ENCODE measurements at regions not wholly inside any gene's neighbourhood (a gene's known extent, or its start where the extent isn't known, plus 50 kb on each side); places are given as distances from the start of the nearest gene placed in this dataset.
"Not testable (repeated sequence)": the region's sequence is repeated elsewhere in the genome, so short reads cannot be mapped to it uniquely, and the experiment has no call there.

GRCh38 chr7:9210114-9210513, 776.7 kb downstream of the NXPH1 start:
- no peak for DNase-seq (ENCODE audit: low spot score)

- DNase-seq (ENCODE audit: low spot score), result no peak
Measured at GRCh38 chr7:9217204-9217603, 783.8 kb downstream of the NXPH1 start.

- no peak for DNase-seq (ENCODE audit: low spot score)
Measured at GRCh38 chr7:9226500-9226899, 793.1 kb downstream of the NXPH1 start.

GRCh38 chr7:9231630-9232121, 798.3 kb downstream of the NXPH1 start:
- DNase-seq (ENCODE audit: low spot score), result no peak

- no peak for DNase-seq (ENCODE audit: low spot score)
Measured at GRCh38 chr7:9240001-9240400, 806.6 kb downstream of the NXPH1 start.

- DNase-seq (ENCODE audit: low spot score), result no peak
Measured at GRCh38 chr7:9241826-9242225, 808.4 kb downstream of the NXPH1 start.

- no peak for DNase-seq (ENCODE audit: low spot score)
Measured at GRCh38 chr7:9242636-9243035, 809.2 kb downstream of the NXPH1 start.

- no peak for DNase-seq (ENCODE audit: low spot score)
Measured at GRCh38 chr7:9250876-9251275, 817.5 kb downstream of the NXPH1 start.

- DNase-seq (ENCODE audit: low spot score), result no peak
Measured at GRCh38 chr7:9264395-9264794, 831.0 kb downstream of the NXPH1 start.

- no peak for DNase-seq (ENCODE audit: low spot score)
Measured at GRCh38 chr7:9280088-9280487, 846.7 kb downstream of the NXPH1 start.

- DNase-seq (ENCODE audit: low spot score), result no peak
Measured at GRCh38 chr7:9283246-9283645, 849.8 kb downstream of the NXPH1 start.

GRCh38 chr7:9302436-9302835, 869.0 kb downstream of the NXPH1 start:
- DNase-seq (ENCODE audit: low spot score), result no peak

GRCh38 chr7:9307131-9307530, 873.7 kb downstream of the NXPH1 start:
- DNase-seq (ENCODE audit: low spot score), result no peak

GRCh38 chr7:9324513-9324912, 891.1 kb downstream of the NXPH1 start:
- no peak for DNase-seq (ENCODE audit: low spot score)

- no peak for DNase-seq (ENCODE audit: low spot score)
Measured at GRCh38 chr7:9328296-9328695, 894.9 kb downstream of the NXPH1 start.

- no peak for DNase-seq (ENCODE audit: low spot score)
Measured at GRCh38 chr7:9349625-9350024, 916.2 kb downstream of the NXPH1 start.

GRCh38 chr7:9391221-9391620, 957.8 kb downstream of the NXPH1 start:
- no peak for DNase-seq (ENCODE audit: low spot score)

GRCh38 chr7:9391984-9392383, 958.6 kb downstream of the NXPH1 start:
- no peak for DNase-seq (ENCODE audit: low spot score)

- not testable (repeated sequence) for DNase-seq (ENCODE audit: low spot score)
Measured at GRCh38 chr7:9404386-9404785, 971.0 kb downstream of the NXPH1 start.

- no peak for DNase-seq (ENCODE audit: low spot score)
Measured at GRCh38 chr7:9407816-9408215, 974.4 kb downstream of the NXPH1 start.

GRCh38 chr7:9453521-9453920, 1020.1 kb downstream of the NXPH1 start:
- DNase-seq (ENCODE audit: low spot score), result no peak

- DNase-seq (ENCODE audit: low spot score), result no peak
Measured at GRCh38 chr7:9488555-9488954, 1055.1 kb downstream of the NXPH1 start.

- DNase-seq (ENCODE audit: low spot score), result no peak
Measured at GRCh38 chr7:9498303-9498702, 1064.9 kb downstream of the NXPH1 start.

GRCh38 chr7:9502269-9502668, 1068.9 kb downstream of the NXPH1 start:
- DNase-seq (ENCODE audit: low spot score), result no peak

- no peak for DNase-seq (ENCODE audit: low spot score)
Measured at GRCh38 chr7:9504678-9505077, 1071.3 kb downstream of the NXPH1 start.
